Right lobe of liver (tissue), 4 donors: ENCODE measurements at regions not wholly inside any gene's neighbourhood (a gene's known extent, or its start where the extent isn't known, plus 50 kb on each side); places are given as distances from the start of the nearest gene placed in this dataset.

Experiments used
- POLR2A ChIP-seq: fragments of 450-650 bp; IDR thresholded peaks from one replicate; pipeline ENCODE4 v1.6.1; 2017; ENCODE audit warnings: antibody characterized with exemption, mild to moderate bottlenecking
- TF ChIP-seq, protein P1 (sequence below), 4 donors: fragments of 200-600 bp in 3 of 4; fragments of 450-650 bp in 1 of 4; IDR thresholded peaks; one replicate each; pipeline versions ENCODE4 v1.5.1 to v1.8.0; 2016 to 2022; ENCODE audit warnings: antibody characterized with exemption in 4 of 4, mild to moderate bottlenecking in 2 of 4
- donor health status: DM: no; HTN: no; CAD: no.
- donor health status: DM: no; HTN: no; CAD: no.
- donor health status: DM: no; HTN: yes; CAD: no.

DNA sequence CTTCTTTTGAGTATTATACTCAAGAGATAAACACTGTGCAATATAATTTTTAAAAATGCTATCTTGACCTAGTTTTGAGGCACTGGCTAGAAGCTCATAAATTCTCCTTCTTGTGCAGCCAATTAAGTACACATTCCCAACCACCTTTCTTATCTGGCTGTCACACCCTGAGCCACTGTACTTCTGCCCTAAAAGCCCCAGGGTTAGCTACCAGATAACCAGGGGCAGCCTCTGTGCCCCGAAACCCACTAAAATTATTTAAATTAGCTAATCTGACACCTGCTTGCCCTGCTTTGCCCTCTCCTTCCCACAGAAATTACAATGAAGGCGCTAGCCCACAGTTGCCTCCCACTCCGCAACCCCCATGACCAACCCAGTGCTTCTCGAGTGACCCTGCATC is 597.3 kb upstream of the TYRP1 start:
- TF ChIP-seq, protein P1, sequence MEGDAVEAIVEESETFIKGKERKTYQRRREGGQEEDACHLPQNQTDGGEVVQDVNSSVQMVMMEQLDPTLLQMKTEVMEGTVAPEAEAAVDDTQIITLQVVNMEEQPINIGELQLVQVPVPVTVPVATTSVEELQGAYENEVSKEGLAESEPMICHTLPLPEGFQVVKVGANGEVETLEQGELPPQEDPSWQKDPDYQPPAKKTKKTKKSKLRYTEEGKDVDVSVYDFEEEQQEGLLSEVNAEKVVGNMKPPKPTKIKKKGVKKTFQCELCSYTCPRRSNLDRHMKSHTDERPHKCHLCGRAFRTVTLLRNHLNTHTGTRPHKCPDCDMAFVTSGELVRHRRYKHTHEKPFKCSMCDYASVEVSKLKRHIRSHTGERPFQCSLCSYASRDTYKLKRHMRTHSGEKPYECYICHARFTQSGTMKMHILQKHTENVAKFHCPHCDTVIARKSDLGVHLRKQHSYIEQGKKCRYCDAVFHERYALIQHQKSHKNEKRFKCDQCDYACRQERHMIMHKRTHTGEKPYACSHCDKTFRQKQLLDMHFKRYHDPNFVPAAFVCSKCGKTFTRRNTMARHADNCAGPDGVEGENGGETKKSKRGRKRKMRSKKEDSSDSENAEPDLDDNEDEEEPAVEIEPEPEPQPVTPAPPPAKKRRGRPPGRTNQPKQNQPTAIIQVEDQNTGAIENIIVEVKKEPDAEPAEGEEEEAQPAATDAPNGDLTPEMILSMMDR (IDR thresholded peaks at IDR 0.05): no peak
- no peak for TF ChIP-seq POLR2A
